SK-N-SH treated with all-trans-retinoic acid at 6 μM for 48 hours (cell line): ENCODE measurements at regions not wholly inside any gene's neighbourhood (a gene's known extent, or its start where the extent isn't known, plus 50 kb on each side); places are given as distances from the start of the nearest gene placed in this dataset.

ENCODE experiments used
- ATAC-seq: fragments of 200-7000 bp; cut with Tn5 transposase; 3 replicates; pipeline ENCODE4 v1.9.1; 2020; ENCODE audit warnings: mild to moderate bottlenecking, moderate library complexity
- ARNTL ChIP-seq: fragments of 450-650 bp; formaldehyde crosslinking; IDR thresholded peaks from 2 replicates; pipeline ENCODE4 v1.5.0; 2020; ENCODE audit warnings: low read depth, mild to moderate bottlenecking, moderate library complexity, borderline replicate concordance
- BACH2 ChIP-seq: fragments of 250-450 bp; sonication (Bioruptor Pico); IDR thresholded peaks from 2 replicates; pipeline ENCODE4 v1.9.0; 2021; ENCODE audit warnings: mild to moderate bottlenecking, borderline replicate concordance
- CSDC2 ChIP-seq: fragments of 250-450 bp; sonication (Bioruptor Pico); IDR thresholded peaks from 2 replicates; pipeline ENCODE4 v1.5.0; 2020; ENCODE audit warnings: mild to moderate bottlenecking, moderate library complexity
- ESRRG ChIP-seq: fragments of 250-450 bp; sonication (Bioruptor Pico); IDR thresholded peaks from 2 replicates; pipeline ENCODE4 v1.6.1; 2021; ENCODE audit warnings: mild to moderate bottlenecking
- ISL1 ChIP-seq: fragments of 250-450 bp; sonication (Bioruptor Pico); IDR thresholded peaks from 2 replicates; pipeline ENCODE4 v2.1.2; 2022; ENCODE audit warnings: mild to moderate bottlenecking, moderate library complexity
- OSR1 ChIP-seq: fragments of 250-450 bp; sonication (Bioruptor Pico); IDR thresholded peaks from 2 replicates; pipeline ENCODE4 v1.8.0; 2022; ENCODE audit warnings: moderate library complexity, mild to moderate bottlenecking, inconsistent platforms
- POU6F1 ChIP-seq: fragments of 250-450 bp; sonication (Bioruptor Pico); IDR thresholded peaks from 2 replicates; pipeline ENCODE4 v1.8.0; 2021; ENCODE audit warnings: low read depth, mild to moderate bottlenecking, moderate library complexity, borderline replicate concordance
- PPARA ChIP-seq: fragments of 250-450 bp; sonication (Bioruptor Pico); IDR thresholded peaks from 2 replicates; pipeline ENCODE4 v1.5.0; 2020; ENCODE audit warnings: mild to moderate bottlenecking, borderline replicate concordance
- SNAI2 ChIP-seq: fragments of 250-450 bp; sonication (Bioruptor Pico); IDR thresholded peaks from 2 replicates; pipeline ENCODE4 v1.5.0; 2020; ENCODE audit warnings: mild to moderate bottlenecking, moderate library complexity
- TCF4 ChIP-seq: fragments of 250-450 bp; sonication (Bioruptor Pico); IDR thresholded peaks from 2 replicates; pipeline ENCODE4 v1.8.0; 2021; ENCODE audit warnings: mild to moderate bottlenecking, moderate library complexity, borderline replicate concordance
- TOX ChIP-seq: fragments of 250-450 bp; sonication (Bioruptor Pico); IDR thresholded peaks from 2 replicates; pipeline ENCODE4 v1.8.0; 2021; ENCODE audit warnings: mild to moderate bottlenecking, moderate library complexity, borderline replicate concordance
- ZC3H10 ChIP-seq: fragments of 250-450 bp; sonication (Bioruptor Pico); IDR thresholded peaks from 2 replicates; pipeline ENCODE4 v1.5.1; 2021; ENCODE audit warnings: mild to moderate bottlenecking, moderate library complexity
- ZFP30 ChIP-seq: fragments of 450-650 bp; formaldehyde crosslinking; IDR thresholded peaks from 2 replicates; pipeline ENCODE4 v1.5.0; 2022; ENCODE audit warnings: mild to moderate bottlenecking, moderate library complexity
- ZNF565 ChIP-seq: fragments of 450-650 bp; formaldehyde crosslinking; conservative IDR thresholded peaks from 2 replicates; pipeline ENCODE4 v1.5.0; 2020; ENCODE audit warnings: low read depth, mild to moderate bottlenecking, moderate library complexity
- ZNF8 ChIP-seq: fragments of 450-650 bp; formaldehyde crosslinking; IDR thresholded peaks from 2 replicates; pipeline ENCODE4 v1.5.0; 2020; ENCODE audit warnings: mild to moderate bottlenecking, moderate library complexity
- TF ChIP-seq, protein P1 (sequence below): fragments of 250-450 bp; sonication (Bioruptor Pico); IDR thresholded peaks from 2 replicates; pipeline ENCODE4 v1.5.1; 2020; ENCODE audit warnings: low read depth, mild to moderate bottlenecking, moderate library complexity
- TF ChIP-seq, protein P2 (sequence below): fragments of 250-450 bp; sonication (Bioruptor Pico); IDR thresholded peaks from 2 replicates; pipeline ENCODE4 v1.5.1; 2021; ENCODE audit warnings: mild to moderate bottlenecking, moderate library complexity
- TF ChIP-seq, protein P3 (sequence below): fragments of 250-450 bp; sonication (Bioruptor Pico); IDR thresholded peaks from 2 replicates; pipeline ENCODE4 v1.8.0; 2020; ENCODE audit warnings: mild to moderate bottlenecking, moderate library complexity, borderline replicate concordance

DNA sequence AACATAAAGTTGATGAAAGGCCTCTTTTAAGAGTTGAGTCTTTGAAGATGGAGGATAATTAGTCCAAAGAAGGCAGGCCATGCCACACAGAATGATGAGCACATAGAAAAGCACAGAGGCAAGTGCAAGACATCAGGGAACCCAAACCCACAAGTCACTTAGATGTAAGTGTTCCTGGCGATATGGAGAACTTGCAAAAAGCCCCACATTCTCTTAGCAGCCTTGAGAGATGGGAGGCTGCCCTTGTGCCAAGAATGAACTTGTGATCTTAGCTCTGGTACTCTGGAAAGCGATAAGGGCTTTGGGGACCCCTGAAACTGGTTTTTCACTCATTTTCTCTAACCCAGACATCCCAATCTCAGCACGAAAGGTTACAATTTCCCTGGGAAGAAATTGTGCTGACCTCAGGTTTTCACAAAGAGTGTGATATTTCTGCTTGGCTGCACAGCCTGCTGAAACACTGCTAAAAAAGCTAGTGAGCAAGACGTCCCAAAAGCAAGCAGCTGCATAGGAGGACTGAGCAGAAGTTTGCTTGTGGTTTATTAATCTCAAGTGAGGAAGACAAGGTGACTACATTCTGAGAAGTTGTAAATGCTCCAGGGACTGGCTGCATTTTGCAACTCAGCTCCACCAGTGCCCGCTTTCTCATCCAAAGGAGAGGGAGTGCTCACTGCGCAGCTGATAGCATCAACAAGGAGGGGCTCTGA, 496.9 kb upstream of the CAMK1G start:
- no peak for TF ChIP-seq OSR1 (CRISPR knock-in tag)
- TF ChIP-seq, protein P1, sequence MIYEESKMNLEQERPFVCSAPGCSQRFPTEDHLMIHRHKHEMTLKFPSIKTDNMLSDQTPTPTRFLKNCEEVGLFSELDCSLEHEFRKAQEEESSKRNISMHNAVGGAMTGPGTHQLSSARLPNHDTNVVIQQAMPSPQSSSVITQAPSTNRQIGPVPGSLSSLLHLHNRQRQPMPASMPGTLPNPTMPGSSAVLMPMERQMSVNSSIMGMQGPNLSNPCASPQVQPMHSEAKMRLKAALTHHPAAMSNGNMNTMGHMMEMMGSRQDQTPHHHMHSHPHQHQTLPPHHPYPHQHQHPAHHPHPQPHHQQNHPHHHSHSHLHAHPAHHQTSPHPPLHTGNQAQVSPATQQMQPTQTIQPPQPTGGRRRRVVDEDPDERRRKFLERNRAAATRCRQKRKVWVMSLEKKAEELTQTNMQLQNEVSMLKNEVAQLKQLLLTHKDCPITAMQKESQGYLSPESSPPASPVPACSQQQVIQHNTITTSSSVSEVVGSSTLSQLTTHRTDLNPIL = no peak
- no peak for TF ChIP-seq BACH2 (CRISPR knock-in tag)
- TF ChIP-seq, protein P2, sequence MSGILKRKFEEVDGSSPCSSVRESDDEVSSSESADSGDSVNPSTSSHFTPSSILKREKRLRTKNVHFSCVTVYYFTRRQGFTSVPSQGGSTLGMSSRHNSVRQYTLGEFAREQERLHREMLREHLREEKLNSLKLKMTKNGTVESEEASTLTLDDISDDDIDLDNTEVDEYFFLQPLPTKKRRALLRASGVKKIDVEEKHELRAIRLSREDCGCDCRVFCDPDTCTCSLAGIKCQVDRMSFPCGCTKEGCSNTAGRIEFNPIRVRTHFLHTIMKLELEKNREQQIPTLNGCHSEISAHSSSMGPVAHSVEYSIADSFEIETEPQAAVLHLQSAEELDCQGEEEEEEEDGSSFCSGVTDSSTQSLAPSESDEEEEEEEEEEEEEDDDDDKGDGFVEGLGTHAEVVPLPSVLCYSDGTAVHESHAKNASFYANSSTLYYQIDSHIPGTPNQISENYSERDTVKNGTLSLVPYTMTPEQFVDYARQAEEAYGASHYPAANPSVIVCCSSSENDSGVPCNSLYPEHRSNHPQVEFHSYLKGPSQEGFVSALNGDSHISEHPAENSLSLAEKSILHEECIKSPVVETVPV (CRISPR knock-in tag) = no peak
- TF ChIP-seq PPARA = no peak
- TF ChIP-seq ZNF8 (CRISPR knock-in tag) = no peak
- TF ChIP-seq TCF4 (CRISPR knock-in tag) = no peak
- ATAC-seq = no peak

- TF ChIP-seq ISL1 (CRISPR knock-in tag) (no peak), ZNF8 (CRISPR knock-in tag) (no peak), CSDC2 (CRISPR knock-in tag) (no peak), TOX (CRISPR knock-in tag) (no peak), ESRRG (CRISPR knock-in tag) (no peak), ZFP30 (CRISPR knock-in tag) (no peak)
- TF ChIP-seq, protein P1 = no peak
- TF ChIP-seq, protein P3, sequence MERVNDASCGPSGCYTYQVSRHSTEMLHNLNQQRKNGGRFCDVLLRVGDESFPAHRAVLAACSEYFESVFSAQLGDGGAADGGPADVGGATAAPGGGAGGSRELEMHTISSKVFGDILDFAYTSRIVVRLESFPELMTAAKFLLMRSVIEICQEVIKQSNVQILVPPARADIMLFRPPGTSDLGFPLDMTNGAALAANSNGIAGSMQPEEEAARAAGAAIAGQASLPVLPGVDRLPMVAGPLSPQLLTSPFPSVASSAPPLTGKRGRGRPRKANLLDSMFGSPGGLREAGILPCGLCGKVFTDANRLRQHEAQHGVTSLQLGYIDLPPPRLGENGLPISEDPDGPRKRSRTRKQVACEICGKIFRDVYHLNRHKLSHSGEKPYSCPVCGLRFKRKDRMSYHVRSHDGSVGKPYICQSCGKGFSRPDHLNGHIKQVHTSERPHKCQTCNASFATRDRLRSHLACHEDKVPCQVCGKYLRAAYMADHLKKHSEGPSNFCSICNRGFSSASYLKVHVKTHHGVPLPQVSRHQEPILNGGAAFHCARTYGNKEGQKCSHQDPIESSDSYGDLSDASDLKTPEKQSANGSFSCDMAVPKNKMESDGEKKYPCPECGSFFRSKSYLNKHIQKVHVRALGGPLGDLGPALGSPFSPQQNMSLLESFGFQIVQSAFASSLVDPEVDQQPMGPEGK (CRISPR knock-in tag) = no peak
- no peak for ATAC-seq
These were observed 489.1 kb upstream of the CAMK1G start for GRCh38 chr1:209094384-209094783.

GRCh38 chr1:209095627-209096595, 487.6 kb upstream of the CAMK1G start:
- ATAC-seq = peak; percentile 99
- TF ChIP-seq POU6F1 (CRISPR knock-in tag) (peak; percentile 69; the same call in 1 of the 2 replicates), ZNF8 (CRISPR knock-in tag) (no peak), ISL1 (CRISPR knock-in tag) (peak; percentile 97), TOX (CRISPR knock-in tag) (peak; percentile 89), ZC3H10 (peak; percentile 56; the same call in 1 of the 2 replicates), CSDC2 (CRISPR knock-in tag) (no peak)

- TF ChIP-seq TCF4 (CRISPR knock-in tag) (no peak), ARNTL (CRISPR knock-in tag) (no peak), OSR1 (CRISPR knock-in tag) (no peak), ZC3H10 (no peak), CSDC2 (CRISPR knock-in tag) (no peak), ZNF565 (CRISPR knock-in tag) (no peak), PPARA (no peak), ISL1 (CRISPR knock-in tag) (no peak), POU6F1 (CRISPR knock-in tag) (no peak), SNAI2 (CRISPR knock-in tag) (no peak)
- TF ChIP-seq, protein P1 = no peak
- TF ChIP-seq, protein P3 (CRISPR knock-in tag) = no peak
These were observed 483.1 kb upstream of the CAMK1G start for GRCh38 chr1:209100460-209100859.

More at GRCh38 chr1:209100460-209100859, 483.1 kb upstream of the CAMK1G start:
- ATAC-seq = no peak
